Upper lobe of left lung (tissue), 4 donors: ENCODE measurements at regions not wholly inside any gene's neighbourhood (a gene's known extent, or its start where the extent isn't known, plus 50 kb on each side); places are given as distances from the start of the nearest gene placed in this dataset.

ENCODE experiments used
- CTCF ChIP-seq, 6 experiments: fragments of 450-650 bp in 4 of 6; fragments of 200-600 bp in 2 of 6; sonication (generic) in 2 of 6; IDR thresholded peaks; one replicate each; pipeline ENCODE4 v1.5.1; 2016 to 2019; ENCODE audit warnings: antibody characterized with exemption in 6 of 6
- EP300 ChIP-seq, 4 donors: sonication (generic); formaldehyde crosslinking; IDR thresholded peaks; one replicate each; pipeline ENCODE4 v1.5.1; 2017; ENCODE audit warnings: antibody characterized with exemption in 4 of 4, control low read depth in 2 of 4
- POLR2A ChIP-seq, 4 donors: fragments of 450-650 bp; IDR thresholded peaks; one replicate each; pipeline ENCODE4 v1.5.1; 2016 to 2017; ENCODE audit warnings: antibody characterized with exemption in 4 of 4, mild to moderate bottlenecking in 2 of 4
- POLR2AphosphoS5 ChIP-seq, 2 donors: sonication (generic); formaldehyde crosslinking; IDR thresholded peaks; one replicate each; pipeline ENCODE4 v1.5.1; 2017; ENCODE audit warnings: antibody characterized with exemption in 2 of 2

GRCh38 chr6:118745156-118745555, 93.8 kb upstream of the CEP85L start:
- no peak for TF ChIP-seq CTCF (IDR thresholded peaks at IDR 0.05)
- TF ChIP-seq POLR2A (IDR thresholded peaks at IDR 0.05) = no peak
- no peak for TF ChIP-seq EP300 (IDR thresholded peaks at IDR 0.05)
- TF ChIP-seq POLR2AphosphoS5 (IDR thresholded peaks at IDR 0.05) = no peak
